ENCODE measurements at regions not wholly inside any gene's neighbourhood (a gene's known extent, or its start where the extent isn't known, plus 50 kb on each side); places are given as distances from the start of the nearest gene placed in this dataset.
"Not testable (repeated sequence)": the region's sequence is repeated elsewhere in the genome, so short reads cannot be mapped to it uniquely, and the experiment has no call there.

DNA sequence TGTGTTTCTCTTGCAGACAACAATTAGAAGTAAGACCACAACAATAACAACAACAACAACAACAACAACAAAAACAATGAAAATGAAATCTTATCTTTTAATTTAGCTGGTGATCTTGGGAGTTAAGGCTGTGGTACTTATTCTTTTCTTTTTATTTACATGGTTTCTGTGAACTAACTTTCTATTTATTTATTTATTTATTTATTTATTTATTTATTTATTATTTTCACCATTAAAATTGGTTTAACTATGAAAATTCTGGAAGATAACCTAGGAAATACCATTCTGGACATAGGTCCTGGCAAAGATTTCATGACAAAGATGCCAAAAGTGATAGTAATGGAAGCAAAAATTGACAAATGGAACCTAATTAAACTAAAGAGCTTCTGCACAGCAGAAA lies 102.5 kb upstream of the PNPT1 start:
- H3K27me3 ChIP-seq: no peaks in the 10 kb centered on the region
- no peaks in the 10 kb centered on the region for H3K9me3 ChIP-seq
- DNase-seq: no peak
- H3K27ac ChIP-seq: no peak overlapping the region
- TF ChIP-seq, protein P1, sequence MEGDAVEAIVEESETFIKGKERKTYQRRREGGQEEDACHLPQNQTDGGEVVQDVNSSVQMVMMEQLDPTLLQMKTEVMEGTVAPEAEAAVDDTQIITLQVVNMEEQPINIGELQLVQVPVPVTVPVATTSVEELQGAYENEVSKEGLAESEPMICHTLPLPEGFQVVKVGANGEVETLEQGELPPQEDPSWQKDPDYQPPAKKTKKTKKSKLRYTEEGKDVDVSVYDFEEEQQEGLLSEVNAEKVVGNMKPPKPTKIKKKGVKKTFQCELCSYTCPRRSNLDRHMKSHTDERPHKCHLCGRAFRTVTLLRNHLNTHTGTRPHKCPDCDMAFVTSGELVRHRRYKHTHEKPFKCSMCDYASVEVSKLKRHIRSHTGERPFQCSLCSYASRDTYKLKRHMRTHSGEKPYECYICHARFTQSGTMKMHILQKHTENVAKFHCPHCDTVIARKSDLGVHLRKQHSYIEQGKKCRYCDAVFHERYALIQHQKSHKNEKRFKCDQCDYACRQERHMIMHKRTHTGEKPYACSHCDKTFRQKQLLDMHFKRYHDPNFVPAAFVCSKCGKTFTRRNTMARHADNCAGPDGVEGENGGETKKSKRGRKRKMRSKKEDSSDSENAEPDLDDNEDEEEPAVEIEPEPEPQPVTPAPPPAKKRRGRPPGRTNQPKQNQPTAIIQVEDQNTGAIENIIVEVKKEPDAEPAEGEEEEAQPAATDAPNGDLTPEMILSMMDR (IDR thresholded peaks at IDR 0.05): no peak
- no peak for TF ChIP-seq POLR2A (IDR thresholded peaks at IDR 0.05)
- TF ChIP-seq EP300 (IDR thresholded peaks at IDR 0.05): no peak
- TF ChIP-seq POLR2AphosphoS5 (IDR thresholded peaks at IDR 0.05): no peak
- intact Hi-C loops (cut with DNase I; ENCODE audit: low total_unique reads): no loop called here
- H3K4me1 ChIP-seq: no peaks in the 10 kb centered on the region
- no peak overlapping the region for H3K4me3 ChIP-seq
- H3K36me3 ChIP-seq: no peaks in the 10 kb centered on the region

DNA sequence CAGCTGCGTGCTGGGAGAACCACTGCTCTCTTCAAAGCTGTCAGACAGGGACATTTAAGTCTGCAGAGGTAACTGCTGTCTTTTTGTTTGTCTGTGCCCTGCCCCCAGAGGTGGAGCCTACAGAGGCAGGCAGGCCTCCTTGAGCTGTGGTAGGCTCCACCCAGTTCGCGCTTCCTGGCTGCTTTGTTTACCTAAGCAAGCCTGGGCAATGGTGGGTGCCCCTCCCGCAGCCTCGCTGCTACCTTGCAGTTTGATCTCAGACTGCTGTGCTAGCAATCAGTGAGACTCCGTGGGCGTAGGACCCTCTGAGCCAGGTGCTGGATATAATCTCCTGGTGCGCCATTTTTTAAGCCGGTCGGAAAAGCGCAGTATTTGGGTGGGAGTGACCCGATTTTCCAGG lies 100.0 kb upstream of the PNPT1 start:
- 85 to 96% (median 92%) methylated on average over 11 to 12 of the region's 12 CpGs for WGBS, 5 donors
- H3K27ac ChIP-seq; DNase-seq; H3K9me3 ChIP-seq; H3K4me1 ChIP-seq; H3K36me3 ChIP-seq; H3K27me3 ChIP-seq; H3K4me3 ChIP-seq; intact Hi-C loops (cut with DNase I; ENCODE audit: low total_unique reads): not testable (repeated sequence)

DNA sequence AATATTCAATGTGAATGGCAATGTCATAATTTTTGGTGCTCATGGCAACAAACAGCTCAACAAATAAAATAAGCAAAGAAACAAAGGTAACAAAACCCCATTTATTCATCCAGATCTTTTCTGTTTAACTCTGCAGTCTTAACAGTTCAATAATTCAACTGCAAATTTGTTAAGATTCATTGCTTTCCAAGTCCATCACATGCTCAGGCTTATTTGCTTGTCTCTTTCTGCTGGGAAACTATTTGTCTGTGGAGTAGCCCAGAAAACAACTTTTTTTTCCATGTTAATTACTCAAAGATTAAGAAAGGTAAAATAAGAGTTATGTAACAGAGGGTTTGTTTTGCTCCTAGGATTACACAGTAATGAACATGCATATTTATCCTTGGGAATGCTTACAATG lies 92.6 kb upstream of the PNPT1 start:
- no peak overlapping the region for H3K27ac ChIP-seq
- H3K36me3 ChIP-seq: no peaks in the 10 kb centered on the region
- no peak for DNase-seq
- H3K4me1 ChIP-seq: no peaks in the 10 kb centered on the region
- H3K27me3 ChIP-seq: no peaks in the 10 kb centered on the region
- H3K9me3 ChIP-seq: no peaks in the 10 kb centered on the region
- intact Hi-C loops (cut with DNase I; ENCODE audit: low total_unique reads): no loop called here
- H3K4me3 ChIP-seq: no peak overlapping the region
- TF ChIP-seq POLR2A (IDR thresholded peaks at IDR 0.05): no peak
- TF ChIP-seq, protein P1 (IDR thresholded peaks at IDR 0.05): no peak
- TF ChIP-seq POLR2AphosphoS5 (IDR thresholded peaks at IDR 0.05): no peak
- no peak for TF ChIP-seq EP300 (IDR thresholded peaks at IDR 0.05)

DNA sequence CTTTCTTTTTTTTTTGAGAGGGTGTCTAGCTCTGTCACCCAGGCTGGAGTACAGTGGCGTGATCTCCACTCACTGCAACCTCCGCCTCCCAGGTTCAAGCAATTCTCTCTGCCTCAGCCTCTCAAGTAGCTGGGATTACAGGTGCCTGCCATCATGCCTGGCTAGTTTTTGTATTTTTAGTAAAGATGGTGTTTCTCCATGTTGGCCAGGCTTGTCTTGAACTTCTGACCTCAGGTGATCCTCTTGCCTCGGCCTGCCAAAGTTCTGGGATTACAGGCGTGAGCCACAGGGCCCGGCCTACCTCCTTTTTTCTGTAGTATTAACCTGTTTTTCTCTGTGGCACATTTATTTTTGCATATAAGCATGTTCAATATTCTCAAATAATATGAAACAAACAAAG lies 90.1 kb upstream of the PNPT1 start:
- intact Hi-C loops (cut with DNase I; ENCODE audit: low total_unique reads): not testable (repeated sequence)

DNA sequence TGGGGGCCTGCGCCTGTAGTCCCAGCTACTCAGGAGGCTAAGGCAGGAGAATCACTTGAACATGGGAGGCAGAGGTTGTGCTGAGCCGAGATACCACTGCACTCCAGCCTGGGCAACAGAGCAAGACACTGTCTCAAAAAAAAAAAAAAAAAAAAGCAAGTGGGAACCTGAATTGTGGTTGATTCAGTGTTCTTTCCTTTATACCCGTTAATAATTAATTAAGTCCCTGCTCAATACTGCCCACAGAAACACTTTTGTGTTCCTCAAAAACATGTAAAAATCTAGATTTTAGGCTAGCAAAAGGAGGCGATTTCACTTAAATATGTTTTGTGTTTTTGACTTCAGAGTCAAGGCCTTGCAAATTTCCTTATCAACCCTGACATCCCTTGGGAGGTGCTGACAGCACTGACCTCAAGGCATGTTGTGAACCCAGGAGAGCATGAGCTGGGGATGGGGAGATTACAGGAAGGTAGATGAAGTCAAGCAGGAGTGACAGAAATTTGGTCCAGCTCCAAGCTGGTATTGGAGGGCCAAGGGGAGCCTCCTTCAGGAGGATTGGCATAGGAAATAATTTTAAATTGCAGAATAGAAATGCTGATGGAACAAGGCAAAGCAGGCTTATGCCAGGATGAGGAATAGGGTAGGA lies 89.0 kb upstream of the PNPT1 start:
- Histone ChIP-seq H3K4me3 (no peak overlapping the region), H3K27me3 (no peaks in the 10 kb centered on the region), H3K36me3 (no peaks in the 10 kb centered on the region), H3K27ac (no peak overlapping the region), H3K4me1 (no peaks in the 10 kb centered on the region), H3K9me3 (no peaks in the 10 kb centered on the region)
- intact Hi-C loops (cut with DNase I; ENCODE audit: low total_unique reads): no loop called here
- 66 to 82% (median 80%) methylated on average over 4 of the region's 4 CpGs for WGBS, 5 donors
- no peak for TF ChIP-seq POLR2A (IDR thresholded peaks at IDR 0.05)
- no peak for TF ChIP-seq POLR2AphosphoS5 (IDR thresholded peaks at IDR 0.05)
- no peak for TF ChIP-seq EP300 (IDR thresholded peaks at IDR 0.05)
- TF ChIP-seq, protein P1 (IDR thresholded peaks at IDR 0.05): no peak
- DNase-seq: no peak

More for the DNA sequence above, 90.1 kb upstream of the PNPT1 start:
- H3K9me3 ChIP-seq, DNase-seq, H3K4me1 ChIP-seq, H3K36me3 ChIP-seq, H3K4me3 ChIP-seq, H3K27ac ChIP-seq, H3K27me3 ChIP-seq: not testable (repeated sequence)
- 92 to 96% (median 93%) methylated on average over 5 of the region's 5 CpGs for WGBS, 5 donors
